GM12892 (cell line): ENCODE measurements at regions not wholly inside any gene's neighbourhood (a gene's known extent, or its start where the extent isn't known, plus 50 kb on each side); places are given as distances from the start of the nearest gene placed in this dataset.
"Not testable (repeated sequence)": the region's sequence is repeated elsewhere in the genome, so short reads cannot be mapped to it uniquely, and the experiment has no call there.

ENCODE experiments used
- DNase-seq: peaks from one replicate; pipeline ENCODE4 v3.0.0; 2011; ENCODE audit not compliant: insufficient read length
- FAIRE-seq: peaks from 2 replicates; lab custom pipeline; 2011; peaks lifted over from hg19 to GRCh38; lab: Jason Lieb, UNC
- POLR2A ChIP-seq: IDR thresholded peaks from 2 replicates; pipeline ENCODE4 v1.6.1; 2011; ENCODE audit warnings: low read depth, low read length, control low read depth
- POLR2AphosphoS5 ChIP-seq: IDR thresholded peaks from 2 replicates; pipeline ENCODE4 v1.6.1; 2011; ENCODE audit warnings: low read depth, low read length, control low read depth
- TAF1 ChIP-seq: IDR thresholded peaks from 2 replicates; pipeline ENCODE4 v1.6.1; 2011; ENCODE audit warnings: low read depth, mild to moderate bottlenecking, control low read depth, low read length, borderline replicate concordance

- TF ChIP-seq TAF1 (no peak), POLR2AphosphoS5 (no peak), POLR2A (no peak)
- FAIRE-seq (no peak), DNase-seq (no peak)
Measured at GRCh38 chr11:116343270-116343669, 429.5 kb downstream of the BUD13 start.

- TF ChIP-seq POLR2A (no peak), TAF1 (no peak), POLR2AphosphoS5 (no peak)
- DNase-seq: no peak
Measured at GRCh38 chr11:116342148-116342547, 430.6 kb downstream of the BUD13 start.

GRCh38 chr11:116339306-116340098 is 433.3 kb downstream of the BUD13 start:
- DNase-seq: no peak
- TF ChIP-seq POLR2A (no peak), POLR2AphosphoS5 (no peak), TAF1 (no peak)
- no peak for FAIRE-seq

More at GRCh38 chr11:116342148-116342547, 430.6 kb downstream of the BUD13 start:
- FAIRE-seq: no peak

GRCh38 chr11:116338500-116338899 is 434.3 kb downstream of the BUD13 start:
- FAIRE-seq: not testable (repeated sequence)

GRCh38 chr11:116336540-116336939 is 436.2 kb downstream of the BUD13 start:
- DNase-seq (no peak), FAIRE-seq (no peak)
- TF ChIP-seq TAF1 (no peak), POLR2AphosphoS5 (no peak), POLR2A (no peak)

More at GRCh38 chr11:116338500-116338899, 434.3 kb downstream of the BUD13 start:
- DNase-seq: not testable (repeated sequence)

- TF ChIP-seq POLR2A (no peak), POLR2AphosphoS5 (no peak), TAF1 (no peak)
- DNase-seq: no peak
- FAIRE-seq: no peak
Measured at GRCh38 chr11:116335891-116336290, 436.9 kb downstream of the BUD13 start.

- no peak for FAIRE-seq
- TF ChIP-seq POLR2A (no peak), TAF1 (no peak), POLR2AphosphoS5 (no peak)
- DNase-seq: no peak
Measured at GRCh38 chr11:116335078-116335477, 437.7 kb downstream of the BUD13 start.

- DNase-seq: no peak
- TF ChIP-seq POLR2AphosphoS5 (no peak), TAF1 (no peak), POLR2A (no peak)
- no peak for FAIRE-seq
Measured at GRCh38 chr11:116334596-116334995, 438.2 kb downstream of the BUD13 start.

GRCh38 chr11:116333001-116333535 is 439.7 kb downstream of the BUD13 start:
- DNase-seq: no peak
- no peak for FAIRE-seq
- no peak for TF ChIP-seq POLR2AphosphoS5
- TF ChIP-seq POLR2A: no peak
- TF ChIP-seq TAF1: no peak

- no peak for FAIRE-seq
- DNase-seq: no peak
- TF ChIP-seq TAF1 (no peak), POLR2AphosphoS5 (no peak), POLR2A (no peak)
Measured at GRCh38 chr11:116332391-116332790, 440.4 kb downstream of the BUD13 start.

- no peak for DNase-seq
- no peak for FAIRE-seq
- TF ChIP-seq TAF1 (no peak), POLR2AphosphoS5 (no peak), POLR2A (no peak)
Measured at GRCh38 chr11:116331381-116331780, 441.4 kb downstream of the BUD13 start.

GRCh38 chr11:116330439-116331185 is 442.2 kb downstream of the BUD13 start:
- DNase-seq (no peak), FAIRE-seq (no peak)
- no peak for TF ChIP-seq POLR2AphosphoS5
